H9 (cell line): ENCODE measurements at regions not wholly inside any gene's neighbourhood (a gene's known extent, or its start where the extent isn't known, plus 50 kb on each side); places are given as distances from the start of the nearest gene placed in this dataset.

Experiments used
- DNase-seq: peaks from one replicate; pipeline ENCODE4 v3.0.0-alpha.2; 2017
- H2AFZ ChIP-seq: one replicate; pipeline ENCODE4 v1.6.1; 2013; ENCODE audit warnings: mild to moderate bottlenecking, low read length, control low read depth, moderate library complexity
- H2AK5ac ChIP-seq: 2 replicates; pipeline ENCODE4 v1.6.1; 2013; ENCODE audit warnings: low read length, control low read depth, mixed read lengths; ENCODE audit not compliant: insufficient read length
- H2BK120ac ChIP-seq: one replicate; pipeline ENCODE4 v1.6.1; 2013; ENCODE audit warnings: low read depth, mild to moderate bottlenecking, low read length, control low read depth, inconsistent platforms; ENCODE audit not compliant: poor library complexity, severe bottlenecking
- H2BK12ac ChIP-seq: 2 replicates; pipeline ENCODE4 v1.6.1; 2013; ENCODE audit warnings: low read length, control low read depth, mixed read lengths, low read depth; ENCODE audit not compliant: insufficient read length
- H2BK15ac ChIP-seq: 2 replicates; pipeline ENCODE4 v1.6.1; 2013; ENCODE audit warnings: low read depth, low read length, control low read depth
- H2BK20ac ChIP-seq: one replicate; pipeline ENCODE4 v1.6.1; 2013; ENCODE audit warnings: low read depth, mild to moderate bottlenecking, low read length, control low read depth, inconsistent platforms; ENCODE audit not compliant: poor library complexity, severe bottlenecking
- H2BK5ac ChIP-seq: 2 replicates; pipeline ENCODE4 v1.6.1; 2013; ENCODE audit warnings: low read length, control low read depth, mixed read lengths; ENCODE audit not compliant: insufficient read length
- H3K14ac ChIP-seq: 2 replicates; pipeline ENCODE4 v1.6.1; 2013; ENCODE audit warnings: low read length, control low read depth; ENCODE audit not compliant: insufficient read depth
- H3K18ac ChIP-seq: 2 replicates; pipeline ENCODE4 v1.6.1; 2013; ENCODE audit warnings: low read depth, mild to moderate bottlenecking, mixed read lengths, low read length, control low read depth; ENCODE audit not compliant: insufficient read length
- H3K23ac ChIP-seq: 2 replicates; pipeline ENCODE4 v1.6.1; 2013; ENCODE audit warnings: low read length, control low read depth, mixed read lengths, low read depth; ENCODE audit not compliant: insufficient read length
- H3K23me2 ChIP-seq: 2 replicates; pipeline ENCODE4 v1.6.1; 2013; ENCODE audit warnings: low read depth, mild to moderate bottlenecking, mixed read lengths, low read length, control low read depth; ENCODE audit not compliant: insufficient read length, poor library complexity, severe bottlenecking
- H3K27ac ChIP-seq: 2 replicates; pipeline ENCODE4 v1.5.1; 2013; ENCODE audit warnings: low read length, control low read depth, mixed read lengths, low read depth; ENCODE audit not compliant: insufficient read length
- H3K27me3 ChIP-seq: 2 replicates; pipeline ENCODE4 v1.6.1; 2013; ENCODE audit warnings: low read length, control low read depth, inconsistent platforms; ENCODE audit not compliant: insufficient read depth
- H3K4ac ChIP-seq: 2 replicates; pipeline ENCODE4 v1.6.1; 2013; ENCODE audit warnings: low read depth, mild to moderate bottlenecking, control low read depth, inconsistent platforms, low read length, moderate library complexity
- H3K4me1 ChIP-seq: 2 replicates; pipeline ENCODE4 v1.6.1; 2013; ENCODE audit warnings: low read length, control low read depth, inconsistent platforms; ENCODE audit not compliant: insufficient read depth
- H3K4me2 ChIP-seq: 2 replicates; pipeline ENCODE4 v1.6.1; 2013; ENCODE audit warnings: low read length, control low read depth, mixed read lengths; ENCODE audit not compliant: insufficient read length, insufficient read depth
- H3K56ac ChIP-seq: 2 replicates; pipeline ENCODE4 v1.6.1; 2013; ENCODE audit warnings: low read depth, mild to moderate bottlenecking, mixed read lengths, low read length, control low read depth; ENCODE audit not compliant: insufficient read length
- H3K79me1 ChIP-seq: 2 replicates; pipeline ENCODE4 v1.6.1; 2013; ENCODE audit warnings: low read depth, mild to moderate bottlenecking, moderate library complexity, low read length, control low read depth, inconsistent platforms; ENCODE audit not compliant: insufficient read depth, poor library complexity, severe bottlenecking
- H3K79me2 ChIP-seq: 2 replicates; pipeline ENCODE4 v1.6.1; 2013; ENCODE audit warnings: low read length, control low read depth, inconsistent platforms; ENCODE audit not compliant: insufficient read depth
- H3K9ac ChIP-seq: 2 replicates; pipeline ENCODE4 v1.6.1; 2013; ENCODE audit warnings: low read length, control low read depth, mixed read lengths; ENCODE audit not compliant: insufficient read length; ENCODE audit errors: extremely low read depth
- H3K9me3 ChIP-seq: one replicate; pipeline ENCODE4 v1.6.1; 2013; ENCODE audit warnings: low read depth, low read length, inconsistent platforms; ENCODE audit not compliant: control insufficient read depth
- H3T11ph ChIP-seq: one replicate; pipeline ENCODE4 v1.6.1; 2013; ENCODE audit warnings: mild to moderate bottlenecking, low read length, control low read depth, inconsistent platforms
- H4K20me1 ChIP-seq: one replicate; pipeline ENCODE4 v1.6.1; 2013; ENCODE audit not compliant: control insufficient read depth, insufficient read length, insufficient read depth
- H4K5ac ChIP-seq: 2 replicates; pipeline ENCODE4 v1.6.1; 2013; ENCODE audit warnings: low read depth, mild to moderate bottlenecking, mixed read lengths, low read length, control low read depth; ENCODE audit not compliant: insufficient read length
- H4K8ac ChIP-seq: replicated peaks from 2 replicates; pipeline ENCODE4 v1.6.1; 2013; ENCODE audit warnings: low read length, control low read depth, mixed read lengths, low read depth; ENCODE audit not compliant: insufficient read length
- H4K91ac ChIP-seq: 2 replicates; pipeline ENCODE4 v1.6.1; 2013; ENCODE audit warnings: low read depth, mild to moderate bottlenecking, moderate library complexity, mixed read lengths, low read length, control low read depth; ENCODE audit not compliant: insufficient read length
- H3K27ac Mint-ChIP-seq, 3 experiments: 2 replicates in 2 of 3; 3 replicates in 1 of 3; pipeline ENCODE4 v1.8.0; 2020 to 2021; ENCODE audit warnings: mixed read lengths in 3 of 3, mild to moderate bottlenecking in 1 of 3, moderate library complexity in 1 of 3
- H3K27me3 Mint-ChIP-seq: 2 replicates; pipeline ENCODE4 v1.8.0; 2021; ENCODE audit warnings: low read depth, mild to moderate bottlenecking, moderate library complexity, mixed read lengths
- H3K36me3 Mint-ChIP-seq, 3 experiments: 2 replicates in 2 of 3; 3 replicates in 1 of 3; pipeline ENCODE4 v1.8.0; 2020 to 2021; ENCODE audit warnings: low read depth in 3 of 3, mixed read lengths in 3 of 3; ENCODE audit not compliant: insufficient read depth in 1 of 3
- H3K4me1 Mint-ChIP-seq, 2 experiments: 2 replicates each; pipeline ENCODE4 v1.8.0; 2020; ENCODE audit warnings: mixed read lengths in 2 of 2
- H3K4me3 Mint-ChIP-seq, 2 experiments: 2 replicates in 1 of 2; 3 replicates in 1 of 2; pipeline ENCODE4 v1.8.0; 2020 to 2021; ENCODE audit warnings: mild to moderate bottlenecking in 2 of 2, mixed read lengths in 2 of 2, moderate library complexity in 1 of 2
- H3K9me3 Mint-ChIP-seq, 2 experiments: 2 replicates in 1 of 2; 3 replicates in 1 of 2; pipeline ENCODE4 v1.8.0; 2020; ENCODE audit warnings: mild to moderate bottlenecking in 2 of 2, mixed read lengths in 2 of 2, moderate library complexity in 1 of 2
- WGBS: extraction: QIAGEN DNeasy Blood & Tissue Kit; methylation state at CpG from one replicate; pipeline ENCODE4 v1.1.7; 2013; ENCODE audit warnings: missing lambda C conversion rate, low lambda C conversion rate, mixed read lengths; ENCODE audit not compliant: insufficient read length; ENCODE audit errors: extremely low coverage; 5-methylcytosine and 5-hydroxymethylcytosine counted together
- TF ChIP-seq, protein P1 (sequence below): fragments of 200-600 bp; sonication (generic); conservative IDR thresholded peaks from 3 replicates; pipeline ENCODE4 v1.8.0; 2021; ENCODE audit warnings: antibody characterized with exemption, mild to moderate bottlenecking

DNA sequence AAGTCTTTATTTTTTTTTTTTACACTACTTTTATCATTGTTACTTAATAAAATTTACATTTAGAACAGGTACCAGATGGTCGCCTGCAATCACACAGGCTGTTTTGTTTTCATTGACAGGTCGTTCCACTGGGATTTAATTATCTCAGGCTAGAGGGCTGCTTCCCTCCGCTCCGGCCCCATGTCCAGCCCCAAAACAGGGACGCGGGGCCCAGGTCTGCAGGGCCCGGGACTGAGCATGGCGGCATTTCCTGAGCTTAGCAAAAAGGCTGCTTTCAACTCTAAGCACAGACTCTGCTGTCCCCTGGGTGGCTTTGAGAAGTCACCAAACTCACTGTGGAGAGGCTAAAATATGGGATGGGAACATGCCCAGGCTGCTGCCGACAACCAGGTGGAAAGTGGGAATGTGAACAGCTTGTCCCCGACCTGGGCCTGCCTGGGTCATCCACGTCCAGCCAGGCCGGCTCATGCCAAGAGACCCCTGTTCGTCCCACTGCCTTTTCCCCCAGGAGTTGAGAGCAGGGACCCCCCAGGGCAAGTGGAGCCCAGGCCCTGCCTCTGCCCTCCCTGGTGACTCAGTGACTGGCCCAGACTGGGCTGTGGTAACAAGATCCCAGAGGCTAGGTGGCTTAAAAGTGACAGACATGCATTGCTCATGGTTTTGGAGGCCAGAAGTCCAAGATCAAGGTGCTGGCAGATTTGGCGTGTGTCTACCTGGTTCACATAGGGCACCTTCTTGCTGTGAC is 150.0 kb downstream of the SHANK2 start:
- no CpG with 5 or more reads among the region's 14 CpGs for WGBS
- H3K27ac ChIP-seq: no peak overlapping the region
- H2BK12ac ChIP-seq: no peak overlapping the region
- no peak overlapping the region for H3K14ac ChIP-seq
- peaks cover 15 to 29% (median 18%) of the 10 kb centered on the region in 3 experiments for H3K36me3 Mint-ChIP-seq
- no peak overlapping the region for H4K5ac ChIP-seq
- peaks cover 2% of the 10 kb centered on the region; the same call in 1 of the 2 replicates for H3K27me3 Mint-ChIP-seq
- H3K23ac ChIP-seq: no peak overlapping the region
- H2BK20ac ChIP-seq: no peak overlapping the region
- no peak overlapping the region; a peak in 1 of 5 replicates for H3K4me3 Mint-ChIP-seq
- no peak overlapping the region for H3K18ac ChIP-seq
- no peak overlapping the region for H3T11ph ChIP-seq
- no peak overlapping the region for H3K9ac ChIP-seq
- no peaks in the 10 kb centered on the region for H3K79me2 ChIP-seq
- H3K23me2 ChIP-seq: no peaks in the 10 kb centered on the region
- no peak overlapping the region for H4K91ac ChIP-seq
- TF ChIP-seq, protein P1, sequence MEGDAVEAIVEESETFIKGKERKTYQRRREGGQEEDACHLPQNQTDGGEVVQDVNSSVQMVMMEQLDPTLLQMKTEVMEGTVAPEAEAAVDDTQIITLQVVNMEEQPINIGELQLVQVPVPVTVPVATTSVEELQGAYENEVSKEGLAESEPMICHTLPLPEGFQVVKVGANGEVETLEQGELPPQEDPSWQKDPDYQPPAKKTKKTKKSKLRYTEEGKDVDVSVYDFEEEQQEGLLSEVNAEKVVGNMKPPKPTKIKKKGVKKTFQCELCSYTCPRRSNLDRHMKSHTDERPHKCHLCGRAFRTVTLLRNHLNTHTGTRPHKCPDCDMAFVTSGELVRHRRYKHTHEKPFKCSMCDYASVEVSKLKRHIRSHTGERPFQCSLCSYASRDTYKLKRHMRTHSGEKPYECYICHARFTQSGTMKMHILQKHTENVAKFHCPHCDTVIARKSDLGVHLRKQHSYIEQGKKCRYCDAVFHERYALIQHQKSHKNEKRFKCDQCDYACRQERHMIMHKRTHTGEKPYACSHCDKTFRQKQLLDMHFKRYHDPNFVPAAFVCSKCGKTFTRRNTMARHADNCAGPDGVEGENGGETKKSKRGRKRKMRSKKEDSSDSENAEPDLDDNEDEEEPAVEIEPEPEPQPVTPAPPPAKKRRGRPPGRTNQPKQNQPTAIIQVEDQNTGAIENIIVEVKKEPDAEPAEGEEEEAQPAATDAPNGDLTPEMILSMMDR: no peak
- no peak overlapping the region for H2BK15ac ChIP-seq
- H2BK5ac ChIP-seq: no peak overlapping the region
- 0 out of 4 replicates have a peak, but pooled peaks cover 0 to 2% of the 10 kb centered on the region in 2 experiments for H3K4me1 Mint-ChIP-seq
- no peak overlapping the region for H3K56ac ChIP-seq
- no peaks in the 10 kb centered on the region for H3K9me3 Mint-ChIP-seq
- H2AFZ ChIP-seq: no peak overlapping the region
- no peak overlapping the region for H2BK120ac ChIP-seq
- no peak for DNase-seq
- H3K27ac Mint-ChIP-seq: peak overlapping the region in 1 of 3 experiments; percentile 62; a peak in 1 of 7 replicates
- H4K20me1 ChIP-seq: no peaks in the 10 kb centered on the region
- no peak overlapping the region for H3K4me2 ChIP-seq
- no peak overlapping the region for H2AK5ac ChIP-seq
- H3K4ac ChIP-seq: no peak overlapping the region
- no peaks in the 10 kb centered on the region for H3K27me3 ChIP-seq
- H3K4me1 ChIP-seq: no peaks in the 10 kb centered on the region
- H4K8ac ChIP-seq: no peak overlapping the region
- no peaks in the 10 kb centered on the region for H3K79me1 ChIP-seq
- H3K9me3 ChIP-seq: no peaks in the 10 kb centered on the region
